GM12875 (cell line): ENCODE measurements at regions not wholly inside any gene's neighbourhood (a gene's known extent, or its start where the extent isn't known, plus 50 kb on each side); places are given as distances from the start of the nearest gene placed in this dataset.

Source experiments
- H3K4me3 ChIP-seq: one replicate; pipeline ENCODE4 v1.5.1; 2011; ENCODE audit warnings: low read depth, low read length, control low read depth
- CTCF ChIP-seq: IDR thresholded peaks from 2 replicates; pipeline ENCODE4 v1.5.1; 2011; ENCODE audit warnings: low read depth, mild to moderate bottlenecking, control low read depth, inconsistent platforms, low read length, moderate library complexity, borderline replicate concordance; ENCODE audit not compliant: insufficient read depth

- TF ChIP-seq CTCF = no peak
- H3K4me3 ChIP-seq = no peak overlapping the region
Observed at GRCh38 chr10:78905015-78905956, 163.5 kb upstream of the ZMIZ1 start.

GRCh38 chr10:78905957-78906308, 162.8 kb upstream of the ZMIZ1 start:
- no peak overlapping the region for H3K4me3 ChIP-seq
- no peak for TF ChIP-seq CTCF

- H3K4me3 ChIP-seq = no peak overlapping the region
- no peak for TF ChIP-seq CTCF
Observed at GRCh38 chr10:78906734-78907390, 161.9 kb upstream of the ZMIZ1 start.

- TF ChIP-seq CTCF = no peak
- no peak overlapping the region for H3K4me3 ChIP-seq
Observed at GRCh38 chr10:78907551-78908211, 161.1 kb upstream of the ZMIZ1 start.

GRCh38 chr10:78909221-78909620, 159.5 kb upstream of the ZMIZ1 start:
- no peak for TF ChIP-seq CTCF
- no peak overlapping the region for H3K4me3 ChIP-seq

GRCh38 chr10:78910021-78910420, 158.7 kb upstream of the ZMIZ1 start:
- TF ChIP-seq CTCF = no peak
- H3K4me3 ChIP-seq = no peak overlapping the region
